Thoracic aorta (tissue), 2 donors: ENCODE measurements at regions not wholly inside any gene's neighbourhood (a gene's known extent, or its start where the extent isn't known, plus 50 kb on each side); places are given as distances from the start of the nearest gene placed in this dataset.

Source experiments
- ATAC-seq: fragments of 150-250 bp; one replicate; pipeline ENCODE4 v1.8.0; 2017; ENCODE audit warnings: low read depth; ENCODE audit not compliant: insufficient number of reproducible peaks, low FRiP score
- DNase-seq: peaks from one replicate; pipeline ENCODE4 v3.0.0-alpha.2; 2020; ENCODE audit warnings: low spot score
- H3K27ac ChIP-seq, 2 donors: fragments of 200-600 bp; sonication (generic); 1 replicate in 1 of 2; 2 replicates in 1 of 2; pipeline ENCODE4 v1.5.1; 2016; ENCODE audit warnings: mild to moderate bottlenecking in 2 of 2, moderate library complexity in 2 of 2
- H3K27me3 ChIP-seq: fragments of 200-600 bp; sonication (generic); replicated peaks from 2 replicates; pipeline ENCODE4 v1.6.0; 2016; ENCODE audit warnings: mild to moderate bottlenecking; ENCODE audit not compliant: insufficient read depth
- H3K36me3 ChIP-seq: fragments of 200-600 bp; sonication (generic); one replicate; pipeline ENCODE4 v1.5.1; 2016
- H3K4me1 ChIP-seq, 2 donors: fragments of 200-600 bp; sonication (generic); 1 replicate in 1 of 2; 2 replicates in 1 of 2; pipeline versions ENCODE4 v1.5.1 to v1.6.0; 2016; ENCODE audit warnings: low read depth in 2 of 2, mild to moderate bottlenecking in 1 of 2; ENCODE audit not compliant: control insufficient read depth in 1 of 2
- H3K4me3 ChIP-seq: fragments of 200-600 bp; sonication (generic); 2 replicates; pipeline ENCODE4 v1.5.1; 2016; ENCODE audit warnings: mild to moderate bottlenecking
- H3K9me3 ChIP-seq: fragments of 200-600 bp; sonication (generic); 2 replicates; pipeline ENCODE4 v1.5.1; 2016
- TF ChIP-seq, protein P1 (sequence below): fragments of 200-600 bp; sonication (generic); IDR thresholded peaks from one replicate; pipeline ENCODE4 v1.5.1; 2019; ENCODE audit warnings: antibody characterized with exemption

DNA sequence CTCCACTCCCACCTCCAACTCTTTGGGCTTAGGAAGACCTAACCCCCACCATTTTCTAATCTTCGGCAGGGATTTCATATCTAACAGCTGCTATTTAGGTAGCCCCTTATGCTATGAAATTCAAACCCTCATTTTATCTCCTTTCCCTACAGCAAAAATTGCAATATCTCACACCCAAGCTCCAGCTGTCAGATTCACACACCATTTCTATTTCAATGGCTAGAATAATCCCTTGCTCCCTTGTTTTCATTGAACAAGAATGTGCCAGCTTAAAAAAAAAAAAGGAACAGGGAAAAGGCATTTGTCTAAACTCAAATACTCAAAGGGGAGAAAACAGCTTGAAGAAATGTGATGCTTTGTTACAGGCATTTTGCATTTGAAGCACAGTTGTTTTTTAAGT lies 850.6 kb upstream of the ACVR2A start:
- Histone ChIP-seq H3K27ac (no peak overlapping the region), H3K4me1 (no peaks in the 10 kb centered on the region), H3K9me3 (no peaks in the 10 kb centered on the region), H3K4me3 (no peak overlapping the region), H3K27me3 (no peaks in the 10 kb centered on the region), H3K36me3 (no peaks in the 10 kb centered on the region)
- ATAC-seq: no peak
- no peak for DNase-seq
- TF ChIP-seq, protein P1, sequence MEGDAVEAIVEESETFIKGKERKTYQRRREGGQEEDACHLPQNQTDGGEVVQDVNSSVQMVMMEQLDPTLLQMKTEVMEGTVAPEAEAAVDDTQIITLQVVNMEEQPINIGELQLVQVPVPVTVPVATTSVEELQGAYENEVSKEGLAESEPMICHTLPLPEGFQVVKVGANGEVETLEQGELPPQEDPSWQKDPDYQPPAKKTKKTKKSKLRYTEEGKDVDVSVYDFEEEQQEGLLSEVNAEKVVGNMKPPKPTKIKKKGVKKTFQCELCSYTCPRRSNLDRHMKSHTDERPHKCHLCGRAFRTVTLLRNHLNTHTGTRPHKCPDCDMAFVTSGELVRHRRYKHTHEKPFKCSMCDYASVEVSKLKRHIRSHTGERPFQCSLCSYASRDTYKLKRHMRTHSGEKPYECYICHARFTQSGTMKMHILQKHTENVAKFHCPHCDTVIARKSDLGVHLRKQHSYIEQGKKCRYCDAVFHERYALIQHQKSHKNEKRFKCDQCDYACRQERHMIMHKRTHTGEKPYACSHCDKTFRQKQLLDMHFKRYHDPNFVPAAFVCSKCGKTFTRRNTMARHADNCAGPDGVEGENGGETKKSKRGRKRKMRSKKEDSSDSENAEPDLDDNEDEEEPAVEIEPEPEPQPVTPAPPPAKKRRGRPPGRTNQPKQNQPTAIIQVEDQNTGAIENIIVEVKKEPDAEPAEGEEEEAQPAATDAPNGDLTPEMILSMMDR: no peak

DNA sequence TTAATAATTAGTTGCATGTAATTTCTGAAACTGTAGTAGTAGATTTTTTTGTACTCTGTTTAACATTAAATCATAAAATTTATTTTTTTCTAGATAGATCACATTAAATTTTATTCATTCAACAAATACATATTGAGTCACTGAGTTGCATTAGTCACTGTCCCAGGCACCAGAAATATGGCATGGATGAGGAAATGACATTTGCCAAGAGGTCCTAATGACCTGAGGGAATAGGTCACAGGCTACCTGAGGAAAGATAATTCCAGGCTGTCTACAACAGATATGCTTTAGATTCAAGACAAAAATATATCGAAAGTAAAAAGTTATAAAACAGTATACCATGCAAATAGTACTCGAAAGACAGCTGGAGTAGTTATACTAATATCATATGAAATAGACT lies 852.4 kb upstream of the ACVR2A start:
- H3K36me3 ChIP-seq: no peaks in the 10 kb centered on the region
- H3K27ac ChIP-seq: no peak overlapping the region
- no peak for ATAC-seq
- no peaks in the 10 kb centered on the region for H3K9me3 ChIP-seq
- no peaks in the 10 kb centered on the region for H3K4me1 ChIP-seq
- H3K4me3 ChIP-seq: no peak overlapping the region
- no peaks in the 10 kb centered on the region for H3K27me3 ChIP-seq
- no peak for DNase-seq
- TF ChIP-seq, protein P1: no peak

DNA sequence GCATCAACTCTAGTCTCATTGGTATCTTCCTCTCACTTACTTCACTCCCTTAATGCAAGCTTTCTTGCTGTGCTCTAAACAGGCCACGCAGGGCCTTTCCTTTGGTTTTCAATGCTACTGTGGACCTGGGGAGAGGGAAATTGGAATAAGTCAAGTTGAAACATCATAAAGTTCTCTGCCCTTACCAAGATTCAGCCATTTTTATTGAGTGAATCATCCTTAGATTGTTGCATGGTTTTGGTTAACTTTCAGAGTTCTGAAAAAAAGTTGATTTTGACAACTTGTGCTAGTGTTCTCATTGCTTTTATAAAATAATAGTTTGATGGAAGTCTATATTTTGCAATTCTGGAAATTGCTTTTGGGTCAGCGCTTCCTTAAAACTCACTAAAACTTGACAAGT lies 852.8 kb upstream of the ACVR2A start:
- H3K27ac ChIP-seq: no peak overlapping the region
- DNase-seq (no peak), ATAC-seq (no peak)
- no peaks in the 10 kb centered on the region for H3K9me3 ChIP-seq
- H3K36me3 ChIP-seq: no peaks in the 10 kb centered on the region
- H3K4me3 ChIP-seq: no peak overlapping the region
- TF ChIP-seq, protein P1: no peak
- H3K4me1 ChIP-seq: no peaks in the 10 kb centered on the region
- H3K27me3 ChIP-seq: no peaks in the 10 kb centered on the region

DNA sequence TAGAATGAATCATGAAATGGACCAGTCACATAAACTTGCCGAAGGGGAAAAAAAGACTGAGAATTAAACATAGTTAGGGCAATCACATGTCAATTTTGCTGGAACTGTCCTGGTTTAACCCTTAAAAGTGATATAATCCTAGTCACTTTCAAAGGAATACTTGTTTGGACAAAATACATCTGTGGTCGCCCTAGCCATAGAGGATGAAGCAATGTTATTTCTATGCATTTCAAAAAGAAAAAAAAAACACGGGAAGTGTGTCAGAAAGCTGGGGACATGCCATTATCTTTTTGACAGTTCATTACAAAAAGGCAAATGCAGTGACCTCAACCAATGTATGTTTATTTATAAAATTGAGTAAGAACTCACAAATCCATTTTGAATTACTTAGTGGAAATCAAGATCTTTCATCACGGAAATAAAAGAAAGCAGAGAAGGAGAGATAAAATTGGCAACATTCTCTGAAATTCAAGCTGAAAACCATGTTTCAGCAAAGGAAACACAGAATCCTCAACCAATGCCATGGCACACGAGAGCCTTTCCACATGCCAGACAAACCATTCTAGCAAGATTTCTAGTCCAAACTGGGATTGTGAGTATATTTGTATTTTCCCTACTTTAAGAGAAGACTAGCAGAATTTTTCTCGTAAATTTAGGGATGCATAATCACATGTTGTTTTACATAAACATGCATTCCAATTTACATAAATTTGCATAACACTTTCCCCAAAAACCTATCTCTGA lies 854.3 kb upstream of the ACVR2A start:
- Histone ChIP-seq H3K36me3 (no peaks in the 10 kb centered on the region), H3K27me3 (no peaks in the 10 kb centered on the region), H3K27ac (no peak overlapping the region), H3K4me3 (no peak overlapping the region), H3K9me3 (no peaks in the 10 kb centered on the region), H3K4me1 (no peaks in the 10 kb centered on the region)
- DNase-seq (no peak), ATAC-seq (no peak)
- TF ChIP-seq, protein P1: no peak

DNA sequence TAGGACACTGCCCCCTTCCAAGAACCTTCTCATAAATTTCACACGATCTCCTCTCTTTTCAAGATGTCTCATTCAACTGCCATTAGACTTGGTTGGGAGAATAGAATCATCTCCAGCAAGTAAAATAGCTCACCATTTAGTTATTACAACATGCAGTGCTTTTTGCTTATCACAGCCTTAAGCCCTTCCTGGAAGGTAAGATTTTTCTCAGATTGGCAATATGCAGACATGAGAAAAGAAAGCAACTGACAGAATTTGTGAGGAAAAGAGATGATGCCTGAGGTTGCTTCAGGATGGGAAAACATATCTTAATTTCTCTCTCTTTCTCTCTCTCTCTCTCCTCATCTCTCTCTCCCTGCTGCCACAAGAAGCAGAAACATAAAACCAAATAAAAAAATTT lies 855.1 kb upstream of the ACVR2A start:
- no peaks in the 10 kb centered on the region for H3K27me3 ChIP-seq
- no peaks in the 10 kb centered on the region for H3K9me3 ChIP-seq
- no peak overlapping the region for H3K4me3 ChIP-seq
- no peaks in the 10 kb centered on the region for H3K36me3 ChIP-seq
- DNase-seq: no peak
- no peaks in the 10 kb centered on the region for H3K4me1 ChIP-seq
- no peak for ATAC-seq
- H3K27ac ChIP-seq: no peak overlapping the region
- TF ChIP-seq, protein P1: no peak
